GM12874 (cell line): ENCODE measurements at regions not wholly inside any gene's neighbourhood (a gene's known extent, or its start where the extent isn't known, plus 50 kb on each side); places are given as distances from the start of the nearest gene placed in this dataset.

Experiments used
- TF ChIP-seq, protein P1 (sequence below): IDR thresholded peaks from 2 replicates; pipeline ENCODE4 v1.5.1; 2011; ENCODE audit warnings: low read depth, mild to moderate bottlenecking, control low read depth, low read length, moderate library complexity; ENCODE audit not compliant: insufficient read depth

DNA sequence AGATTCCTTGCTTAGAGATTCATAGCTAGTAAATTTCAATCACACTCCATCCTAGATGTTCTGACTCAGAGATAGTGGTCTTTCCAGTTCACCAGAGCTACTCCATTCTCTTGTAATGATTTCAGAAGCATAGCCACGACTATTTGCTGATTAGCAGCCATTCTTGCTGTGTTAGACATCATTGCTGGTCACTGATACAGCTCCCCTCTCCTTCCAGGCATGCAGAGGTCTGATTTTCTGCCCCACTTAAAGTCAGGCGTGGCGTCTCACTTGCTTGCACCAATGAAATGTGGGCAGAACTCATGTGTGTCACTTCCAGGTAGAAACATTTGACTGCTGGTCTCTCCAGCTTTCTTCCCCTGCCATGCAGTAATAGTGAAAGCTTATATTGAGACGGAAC is 168.9 kb upstream of the JARID2 start:
- TF ChIP-seq, protein P1, sequence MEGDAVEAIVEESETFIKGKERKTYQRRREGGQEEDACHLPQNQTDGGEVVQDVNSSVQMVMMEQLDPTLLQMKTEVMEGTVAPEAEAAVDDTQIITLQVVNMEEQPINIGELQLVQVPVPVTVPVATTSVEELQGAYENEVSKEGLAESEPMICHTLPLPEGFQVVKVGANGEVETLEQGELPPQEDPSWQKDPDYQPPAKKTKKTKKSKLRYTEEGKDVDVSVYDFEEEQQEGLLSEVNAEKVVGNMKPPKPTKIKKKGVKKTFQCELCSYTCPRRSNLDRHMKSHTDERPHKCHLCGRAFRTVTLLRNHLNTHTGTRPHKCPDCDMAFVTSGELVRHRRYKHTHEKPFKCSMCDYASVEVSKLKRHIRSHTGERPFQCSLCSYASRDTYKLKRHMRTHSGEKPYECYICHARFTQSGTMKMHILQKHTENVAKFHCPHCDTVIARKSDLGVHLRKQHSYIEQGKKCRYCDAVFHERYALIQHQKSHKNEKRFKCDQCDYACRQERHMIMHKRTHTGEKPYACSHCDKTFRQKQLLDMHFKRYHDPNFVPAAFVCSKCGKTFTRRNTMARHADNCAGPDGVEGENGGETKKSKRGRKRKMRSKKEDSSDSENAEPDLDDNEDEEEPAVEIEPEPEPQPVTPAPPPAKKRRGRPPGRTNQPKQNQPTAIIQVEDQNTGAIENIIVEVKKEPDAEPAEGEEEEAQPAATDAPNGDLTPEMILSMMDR: no peak

DNA sequence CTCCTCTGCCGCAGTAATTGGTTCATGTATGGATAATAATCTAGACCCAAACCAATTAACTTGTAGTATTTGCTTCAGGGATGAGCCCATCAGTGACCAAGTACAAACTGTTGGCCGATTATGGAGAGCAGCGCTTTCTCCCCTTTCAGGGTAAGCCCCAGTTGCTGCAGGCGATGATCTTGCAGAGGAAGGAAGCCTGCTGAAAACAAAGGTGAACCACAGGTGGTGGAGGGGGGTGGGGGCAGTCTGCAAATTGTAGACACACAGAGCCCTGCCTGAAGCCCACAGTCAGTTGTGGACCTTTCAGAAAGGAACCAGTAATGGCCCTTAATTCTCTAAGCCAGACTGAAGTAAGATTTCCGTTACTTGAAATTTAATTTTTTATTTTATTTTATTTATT is 167.9 kb upstream of the JARID2 start:
- TF ChIP-seq, protein P1: no peak

DNA sequence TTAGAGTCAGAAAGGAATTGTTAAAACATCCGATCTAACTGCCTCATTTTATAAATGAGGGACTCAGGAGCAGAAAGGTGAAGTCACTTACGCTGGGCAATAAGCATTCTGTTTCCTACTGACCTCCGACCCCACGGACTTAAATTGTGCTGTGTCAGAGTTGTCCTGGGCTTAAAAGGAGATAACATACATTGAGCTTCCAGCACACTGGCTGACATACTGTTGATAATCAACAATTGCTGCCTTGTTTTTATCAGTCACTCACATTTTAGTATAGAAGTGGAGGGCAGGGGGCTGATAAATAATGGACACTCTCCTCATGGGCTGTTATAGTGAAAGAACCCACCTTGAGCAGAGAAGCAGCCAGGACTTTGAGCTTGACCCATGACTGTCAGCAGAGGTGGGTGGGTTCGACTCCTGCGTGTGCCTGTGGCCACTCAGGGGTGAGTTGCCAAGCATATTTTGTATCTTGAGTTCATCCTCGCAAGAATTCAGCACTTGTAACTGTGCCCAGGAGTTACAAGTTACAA is 166.5 kb upstream of the JARID2 start:
- TF ChIP-seq, protein P1: no peak

DNA sequence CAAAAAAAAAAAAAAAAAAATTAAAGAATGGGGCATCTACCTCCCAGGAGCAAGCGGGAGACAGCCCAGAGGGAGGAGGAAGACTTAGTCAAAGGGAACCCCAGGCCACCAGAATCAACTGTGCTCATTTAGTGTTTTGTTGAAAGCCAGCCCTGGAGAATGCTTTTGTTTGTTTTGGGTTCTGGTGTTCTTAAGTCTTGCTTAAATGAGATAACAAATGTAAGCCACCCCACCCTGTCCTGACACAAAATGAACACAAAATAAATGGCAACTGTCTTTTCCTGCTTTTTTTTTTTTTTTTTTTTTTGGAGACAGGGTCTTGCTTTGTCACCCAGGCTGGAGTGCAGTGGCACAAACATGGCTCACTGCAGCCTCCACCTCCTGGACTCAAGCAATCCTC is 165.0 kb upstream of the JARID2 start:
- TF ChIP-seq, protein P1: no peak

DNA sequence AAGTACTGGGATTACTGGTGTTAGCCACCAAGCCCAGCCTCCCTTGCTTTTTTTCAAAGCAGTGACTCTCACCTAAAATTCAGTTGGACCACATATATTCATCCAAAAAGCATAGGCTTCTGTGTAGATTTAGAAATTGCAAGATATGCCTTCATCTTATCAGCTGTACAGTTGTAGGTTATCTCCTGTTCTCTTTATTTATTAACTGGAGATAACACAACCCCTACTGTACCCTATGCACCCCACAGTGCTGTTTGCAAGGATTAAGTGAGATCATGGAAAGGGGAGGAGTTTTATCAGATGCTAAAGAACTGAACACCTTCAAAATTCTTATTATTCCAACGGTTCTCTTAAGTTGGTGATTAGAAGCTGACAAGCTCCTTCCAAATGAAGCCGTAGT is 164.4 kb upstream of the JARID2 start:
- TF ChIP-seq, protein P1: no peak

DNA sequence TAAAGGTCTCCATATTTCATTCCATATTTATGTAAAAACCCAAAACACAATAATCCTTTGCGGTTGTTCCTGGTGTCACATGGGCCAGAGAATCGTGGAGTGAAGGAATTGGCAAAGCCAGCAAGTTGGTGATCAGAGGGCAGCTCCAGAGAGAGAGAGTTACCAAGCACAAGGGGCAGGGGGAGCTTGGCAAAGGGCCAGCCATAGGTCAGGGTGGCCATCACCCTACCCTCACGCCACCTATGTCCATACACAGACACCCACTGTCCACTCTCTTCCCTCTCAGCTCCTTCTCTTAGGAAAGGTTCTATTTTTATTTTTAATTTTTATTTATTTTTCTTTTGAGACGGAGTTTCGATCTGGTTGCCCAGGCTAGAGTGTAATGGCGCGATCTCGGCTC is 163.2 kb upstream of the JARID2 start:
- TF ChIP-seq, protein P1: no peak

DNA sequence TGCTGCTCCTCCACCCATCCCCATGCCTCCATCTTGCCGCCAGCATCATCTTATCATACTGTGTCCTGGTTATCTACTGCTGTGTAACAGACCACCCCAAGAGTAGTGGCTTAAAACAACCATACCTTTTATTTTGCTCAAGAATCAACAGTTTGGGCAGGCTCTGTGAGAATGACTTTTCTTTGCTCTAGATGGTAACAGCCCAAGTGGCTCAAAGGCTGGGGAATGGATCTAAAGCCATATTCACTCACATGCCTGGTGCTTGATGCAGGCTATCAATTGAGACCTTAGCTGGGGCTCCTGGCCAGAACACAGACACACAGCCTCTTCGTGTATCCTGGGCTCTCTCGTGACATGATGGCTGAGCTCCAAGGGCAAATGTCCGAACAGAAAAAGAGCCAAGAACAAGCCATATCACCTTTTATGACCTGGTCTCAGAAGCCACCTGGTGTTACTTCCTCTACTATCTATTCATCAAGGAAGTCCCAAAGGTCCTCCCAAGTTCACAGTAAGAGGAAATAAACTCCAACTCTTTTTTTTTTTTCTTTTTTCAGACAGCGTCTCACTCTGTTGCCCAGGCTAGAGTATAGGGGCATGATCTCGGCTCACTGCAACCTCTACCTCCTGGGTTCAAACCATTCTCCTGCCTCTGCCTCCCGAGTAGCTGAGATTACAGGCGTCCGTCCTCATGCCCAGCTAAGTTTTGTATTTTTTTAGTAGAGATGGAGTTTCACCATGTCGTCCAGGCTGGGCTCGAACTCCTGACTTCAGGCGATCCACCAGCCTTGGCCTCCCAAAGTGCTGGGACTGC is 159.3 kb upstream of the JARID2 start:
- TF ChIP-seq, protein P1: no peak
